Colonic mucosa (tissue), 4 donors: ENCODE measurements at regions not wholly inside any gene's neighbourhood (a gene's known extent, or its start where the extent isn't known, plus 50 kb on each side); places are given as distances from the start of the nearest gene placed in this dataset.
"Not testable (repeated sequence)": the region's sequence is repeated elsewhere in the genome, so short reads cannot be mapped to it uniquely, and the experiment has no call there.

Source experiments
- DNase-seq: peaks from one replicate; pipeline ENCODE4 v3.0.0-alpha.2; 2020
- H3K27ac ChIP-seq: fragments of 200-600 bp; one replicate; pipeline ENCODE4 v1.8.0; 2021
- H3K27me3 ChIP-seq: fragments of 200-600 bp; one replicate; pipeline ENCODE4 v1.8.0; 2021
- H3K36me3 ChIP-seq: fragments of 200-600 bp; one replicate; pipeline ENCODE4 v1.8.0; 2021
- H3K4me1 ChIP-seq: fragments of 200-600 bp; one replicate; pipeline ENCODE4 v1.8.0; 2021; ENCODE audit warnings: mild to moderate bottlenecking
- H3K4me3 ChIP-seq: fragments of 200-600 bp; one replicate; pipeline ENCODE4 v1.8.0; 2021
- H3K9ac ChIP-seq, 2 donors: one replicate each; pipeline ENCODE4 v1.7.0; 2013; ENCODE audit warnings: control low read depth in 2 of 2, low read depth in 2 of 2, low read length in 2 of 2
- H3K9me3 ChIP-seq: fragments of 200-600 bp; one replicate; pipeline ENCODE4 v1.8.0; 2021
- intact Hi-C: fragments of 100-400 bp; cut with DNase I; formaldehyde crosslinking; loops from one replicate; pipeline ENCODE4 v1.14.1; 2022
- donor health status: healthy.
- donor health status: DM: no; HTN: no; CAD: no.
- donor health status: DM: no; HTN: no; CAD: no.

DNA sequence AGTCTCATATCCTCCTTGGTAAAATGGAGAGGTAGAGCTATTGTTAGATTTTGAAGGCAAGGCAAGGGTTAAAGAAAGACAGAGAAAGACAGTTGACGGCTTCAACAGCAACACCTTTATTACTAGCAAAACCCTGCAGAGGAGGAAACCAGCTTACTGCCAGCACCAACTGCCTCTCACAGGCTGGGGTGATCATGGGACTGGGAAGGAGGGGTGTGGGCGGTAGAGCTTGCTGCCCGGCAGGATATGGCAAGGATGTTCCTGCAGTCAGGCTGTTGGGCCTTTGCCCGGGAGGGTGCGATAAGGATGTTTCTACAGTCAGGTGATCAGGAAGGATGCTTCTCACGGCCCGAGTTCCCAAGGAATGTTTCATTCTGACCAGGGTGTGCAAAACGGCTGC is 310.0 kb downstream of the FOXD4L4 start:
- H3K27me3 ChIP-seq, H3K36me3 ChIP-seq, H3K4me3 ChIP-seq, DNase-seq, H3K27ac ChIP-seq, H3K4me1 ChIP-seq, intact Hi-C loops, H3K9me3 ChIP-seq, H3K9ac ChIP-seq: not testable (repeated sequence)

DNA sequence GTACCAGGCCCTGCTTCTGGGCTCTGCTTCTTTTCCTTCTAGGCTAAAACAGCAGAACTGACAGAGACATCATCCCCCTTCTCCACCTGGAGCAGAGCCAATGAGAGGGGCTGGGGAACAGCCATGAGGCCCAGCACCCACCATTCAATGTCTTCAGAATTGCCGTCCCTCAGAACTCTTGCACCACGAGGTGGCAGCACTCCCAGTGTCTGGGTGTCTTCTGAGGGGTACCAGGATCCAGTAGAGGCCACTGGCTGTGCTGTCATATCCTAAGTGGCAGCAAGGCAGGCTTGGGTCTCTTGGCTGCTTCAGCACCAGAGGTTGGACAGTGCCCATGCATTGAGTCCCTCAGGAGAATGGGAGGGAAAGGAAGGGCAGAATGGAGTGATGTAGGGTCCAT is 312.8 kb downstream of the FOXD4L4 start:
- DNase-seq, H3K9ac ChIP-seq, H3K4me3 ChIP-seq, intact Hi-C loops, H3K36me3 ChIP-seq, H3K27me3 ChIP-seq, H3K4me1 ChIP-seq, H3K27ac ChIP-seq, H3K9me3 ChIP-seq: not testable (repeated sequence)

DNA sequence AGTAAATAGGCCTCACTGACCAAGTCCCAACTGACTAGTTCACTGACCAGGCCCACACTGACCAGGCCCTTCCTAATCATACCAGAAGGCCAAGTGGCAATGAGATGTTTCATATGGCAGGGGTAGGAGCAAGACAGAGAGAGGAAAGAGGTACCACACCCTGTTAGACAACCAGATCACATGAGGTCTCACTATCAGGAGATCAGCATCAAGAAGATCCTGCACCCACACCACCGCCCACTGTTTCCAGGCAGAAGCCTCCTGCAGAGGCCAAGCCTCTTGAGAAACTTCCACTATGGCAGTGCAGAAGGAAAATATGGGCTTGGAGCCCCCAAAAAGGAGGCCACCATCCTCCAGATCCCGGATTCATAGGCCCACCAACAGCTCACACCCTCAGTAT is 317.8 kb downstream of the FOXD4L4 start:
- H3K36me3 ChIP-seq, DNase-seq, H3K27me3 ChIP-seq, H3K9ac ChIP-seq, H3K9me3 ChIP-seq, H3K4me3 ChIP-seq, H3K27ac ChIP-seq, intact Hi-C loops, H3K4me1 ChIP-seq: not testable (repeated sequence)

DNA sequence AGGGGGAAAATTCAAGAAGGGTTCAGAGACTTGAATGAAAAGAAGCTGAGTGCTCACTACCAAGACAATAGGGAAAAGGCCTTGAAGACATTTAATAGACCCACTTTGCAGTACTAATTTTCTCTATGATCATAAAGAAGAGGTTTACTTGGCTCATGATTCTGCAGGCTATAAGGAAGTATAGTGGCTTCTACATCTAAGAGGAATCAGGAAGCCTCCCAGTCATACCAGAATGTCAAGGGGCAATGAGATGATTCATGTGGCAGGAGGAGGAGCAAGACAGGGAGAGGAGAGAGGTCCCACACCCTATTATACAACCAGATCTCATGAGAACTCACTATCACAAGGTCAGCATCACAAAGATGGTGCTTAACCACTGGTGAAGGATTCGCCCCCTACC is 323.7 kb downstream of the FOXD4L4 start:
- H3K27me3 ChIP-seq, H3K4me1 ChIP-seq, H3K9me3 ChIP-seq, H3K9ac ChIP-seq, intact Hi-C loops, DNase-seq, H3K36me3 ChIP-seq, H3K27ac ChIP-seq, H3K4me3 ChIP-seq: not testable (repeated sequence)

DNA sequence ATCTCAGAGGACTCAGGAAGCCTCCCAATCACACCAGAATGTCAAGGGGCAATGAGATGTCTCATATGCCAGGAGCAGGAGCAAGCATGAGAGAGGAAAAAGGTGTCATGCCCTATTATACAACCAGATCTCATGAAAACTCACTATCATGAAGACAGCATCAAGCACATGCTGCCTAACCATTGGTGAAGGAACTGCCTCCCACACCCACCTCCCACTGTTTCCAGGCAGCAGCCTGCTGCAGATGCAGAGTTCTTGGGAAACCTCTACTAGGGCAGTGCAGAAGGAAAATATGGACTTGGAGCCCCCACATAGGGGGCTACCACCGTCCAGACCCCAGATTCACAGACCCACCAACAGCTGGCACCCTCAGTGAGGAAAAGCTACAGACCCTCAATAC is 326.9 kb downstream of the FOXD4L4 start:
- H3K9me3 ChIP-seq, H3K27me3 ChIP-seq, H3K4me3 ChIP-seq, H3K9ac ChIP-seq, DNase-seq, intact Hi-C loops, H3K27ac ChIP-seq, H3K4me1 ChIP-seq, H3K36me3 ChIP-seq: not testable (repeated sequence)

DNA sequence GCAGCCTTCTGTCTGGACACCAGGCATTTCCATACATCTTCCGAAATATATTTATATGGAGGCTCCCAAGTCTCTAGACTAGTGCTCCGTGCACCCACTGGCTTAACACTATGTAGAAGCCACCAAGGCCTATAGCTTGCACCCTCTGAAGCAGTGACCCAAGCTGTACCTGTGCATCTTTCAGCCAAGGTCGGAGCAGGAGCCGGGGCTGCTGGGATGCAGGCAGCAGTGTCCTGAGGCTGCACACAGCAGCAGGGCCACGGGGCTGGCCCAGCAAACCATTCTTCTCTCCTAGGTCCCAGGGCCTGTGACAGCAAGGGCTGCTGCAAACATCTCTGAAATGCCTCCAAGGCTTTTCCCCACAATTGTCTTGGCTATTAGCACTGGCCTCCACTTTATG is 328.8 kb downstream of the FOXD4L4 start:
- H3K36me3 ChIP-seq, H3K9me3 ChIP-seq, H3K9ac ChIP-seq, H3K4me1 ChIP-seq, DNase-seq, H3K27ac ChIP-seq, intact Hi-C loops, H3K27me3 ChIP-seq, H3K4me3 ChIP-seq: not testable (repeated sequence)

DNA sequence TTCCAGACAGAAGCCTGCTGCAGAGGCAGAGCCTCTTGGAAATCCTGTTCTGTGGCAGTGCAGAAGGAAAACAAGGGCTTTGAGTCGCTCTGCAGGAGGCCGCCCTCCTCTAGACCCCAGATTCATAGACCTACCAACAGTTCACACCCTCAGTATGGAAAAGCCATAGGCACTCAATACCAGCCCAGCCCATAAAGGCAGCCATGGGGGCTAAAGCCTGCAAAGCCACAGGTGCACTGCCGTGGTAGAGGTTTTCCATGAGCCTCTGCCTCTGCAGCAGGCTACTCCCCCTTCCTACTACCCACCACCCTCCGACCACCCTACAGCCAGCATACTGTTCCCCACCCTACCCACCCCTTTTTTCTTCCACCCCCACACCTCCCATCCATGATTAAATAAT is 330.3 kb downstream of the FOXD4L4 start:
- peak; percentile 16 for DNase-seq
- H3K27me3 ChIP-seq, H3K4me3 ChIP-seq, H3K36me3 ChIP-seq, intact Hi-C loops, H3K4me1 ChIP-seq, H3K9ac ChIP-seq, H3K27ac ChIP-seq, H3K9me3 ChIP-seq: not testable (repeated sequence)

DNA sequence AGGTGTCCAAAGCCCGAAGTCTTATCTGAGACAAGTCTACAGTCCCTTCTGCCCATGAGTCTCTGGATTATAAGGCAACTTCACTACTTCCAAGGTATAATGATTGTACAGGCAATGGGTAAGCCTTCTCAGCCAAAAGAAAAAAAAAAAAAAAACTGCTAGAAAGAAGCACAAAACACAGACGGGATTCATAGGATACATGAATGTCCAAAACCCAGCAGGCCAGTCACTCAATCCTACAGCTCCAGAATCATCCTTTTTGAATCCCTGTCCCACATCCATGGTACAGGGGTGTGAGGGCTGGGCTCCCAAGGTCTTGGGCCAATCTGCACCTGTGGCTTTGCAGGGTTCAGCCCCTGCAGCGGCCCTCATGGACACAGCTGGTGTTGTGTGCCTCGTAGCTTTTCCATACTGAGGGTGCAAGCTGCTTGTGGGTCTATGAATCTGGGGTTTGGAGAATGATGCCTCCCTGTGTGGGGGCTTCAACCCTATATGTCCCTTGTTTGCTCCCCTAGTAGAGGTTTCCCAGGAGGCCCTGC is 331.6 kb downstream of the FOXD4L4 start:
- intact Hi-C loops, H3K4me3 ChIP-seq, H3K36me3 ChIP-seq, H3K27me3 ChIP-seq, H3K27ac ChIP-seq, H3K9ac ChIP-seq, DNase-seq, H3K4me1 ChIP-seq, H3K9me3 ChIP-seq: not testable (repeated sequence)

DNA sequence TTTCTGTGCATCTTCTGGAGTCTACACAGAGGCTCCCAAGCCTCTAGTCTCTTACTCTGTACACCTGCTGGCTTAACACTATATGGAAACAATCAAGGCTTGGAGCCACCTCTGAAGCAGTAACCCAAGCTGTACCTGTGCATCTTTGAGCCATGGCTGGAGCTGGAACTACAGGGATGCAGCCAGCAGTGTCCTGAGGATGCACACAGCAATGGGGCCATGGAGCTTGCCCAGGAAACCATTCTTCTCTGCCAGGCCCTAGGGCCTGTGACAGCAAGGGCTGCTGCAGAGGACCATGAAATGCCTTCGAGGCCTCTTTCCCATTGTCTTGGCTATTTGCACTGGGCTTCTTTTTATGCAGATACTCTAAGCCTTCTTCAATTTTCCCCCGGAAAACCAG is 332.1 kb downstream of the FOXD4L4 start:
- H3K9me3 ChIP-seq, H3K9ac ChIP-seq, H3K4me1 ChIP-seq, H3K27me3 ChIP-seq, intact Hi-C loops, DNase-seq, H3K27ac ChIP-seq, H3K36me3 ChIP-seq, H3K4me3 ChIP-seq: not testable (repeated sequence)

DNA sequence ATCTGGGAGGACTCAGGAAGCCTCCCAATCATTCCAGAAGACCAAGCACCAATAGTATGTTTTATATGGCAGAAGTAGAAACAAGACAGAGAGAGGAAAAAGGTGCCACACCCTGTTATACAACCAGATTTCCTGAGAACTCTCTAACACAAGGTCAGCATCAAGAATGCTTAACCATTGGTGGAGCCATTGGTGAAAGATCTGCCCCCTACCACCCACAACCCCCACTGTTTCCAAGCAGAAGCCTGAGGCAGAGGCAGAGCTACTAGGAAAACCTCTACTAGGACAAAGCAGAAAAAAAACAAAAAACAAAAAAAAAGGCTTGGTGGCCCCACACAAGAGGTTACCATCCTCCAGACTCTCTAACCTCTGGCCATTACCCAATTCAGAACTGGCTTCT is 336.2 kb downstream of the FOXD4L4 start:
- H3K4me3 ChIP-seq, H3K9ac ChIP-seq, H3K9me3 ChIP-seq, H3K4me1 ChIP-seq, intact Hi-C loops, DNase-seq, H3K36me3 ChIP-seq, H3K27me3 ChIP-seq, H3K27ac ChIP-seq: not testable (repeated sequence)

DNA sequence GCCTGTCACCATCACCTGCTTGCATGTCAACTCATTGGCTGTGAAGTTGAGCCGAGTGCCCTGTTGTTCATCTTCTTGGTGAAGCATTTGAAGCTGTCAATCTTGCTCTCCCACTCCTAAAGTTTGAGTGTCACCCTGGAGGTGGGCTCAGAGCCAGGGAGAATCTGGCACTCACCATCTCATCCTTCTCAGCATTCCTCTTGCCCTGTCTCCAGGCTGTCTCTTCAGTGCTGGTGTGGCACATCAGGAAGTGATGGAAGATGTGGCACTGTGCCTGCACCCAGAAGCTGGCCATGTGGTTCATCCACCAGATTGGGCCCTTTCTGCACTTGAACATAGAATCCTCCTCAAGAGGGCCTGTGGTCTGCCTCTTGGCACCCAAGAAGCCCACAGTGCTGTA is 345.9 kb downstream of the FOXD4L4 start:
- H3K36me3 ChIP-seq, DNase-seq, H3K4me3 ChIP-seq, H3K9me3 ChIP-seq, H3K27ac ChIP-seq, intact Hi-C loops, H3K27me3 ChIP-seq, H3K9ac ChIP-seq, H3K4me1 ChIP-seq: not testable (repeated sequence)
